WTC11 (cell line): ENCODE measurements at regions not wholly inside any gene's neighbourhood (a gene's known extent, or its start where the extent isn't known, plus 50 kb on each side); places are given as distances from the start of the nearest gene placed in this dataset.

Experiments used
- AFF4 ChIP-seq: sonication (generic); formaldehyde crosslinking; IDR thresholded peaks from 2 replicates; pipeline ENCODE4 v1.8.1; 2023; ENCODE audit warnings: mild to moderate bottlenecking, missing genetic modification reagents, borderline replicate concordance
- ATF2 ChIP-seq: sonication (generic); formaldehyde crosslinking; IDR thresholded peaks from 2 replicates; pipeline ENCODE4 v1.8.1; 2022; ENCODE audit warnings: low read depth, missing genetic modification reagents, borderline replicate concordance
- CTCF ChIP-seq: fragments of 200-600 bp; IDR thresholded peaks from 2 replicates; pipeline ENCODE4 v1.8.0; 2022; ENCODE audit warnings: antibody characterized with exemption
- ELF4 ChIP-seq: sonication (generic); formaldehyde crosslinking; IDR thresholded peaks from 2 replicates; pipeline ENCODE4 v1.8.1; 2022; ENCODE audit warnings: low read depth, mild to moderate bottlenecking, moderate library complexity, missing genetic modification reagents
- HMGXB4 ChIP-seq: sonication (generic); formaldehyde crosslinking; IDR thresholded peaks from 2 replicates; pipeline ENCODE4 v1.8.1; 2023; ENCODE audit warnings: mild to moderate bottlenecking, moderate library complexity, missing genetic modification reagents
- NFE2L1 ChIP-seq: sonication (generic); formaldehyde crosslinking; IDR thresholded peaks from 2 replicates; pipeline ENCODE4 v1.8.1; 2023; ENCODE audit warnings: missing genetic modification reagents
- NR2C2 ChIP-seq: sonication (generic); formaldehyde crosslinking; IDR thresholded peaks from 2 replicates; pipeline ENCODE4 v1.8.0; 2022; ENCODE audit warnings: mild to moderate bottlenecking, missing genetic modification reagents
- ZSCAN18 ChIP-seq: fragments of 250-450 bp; sonication (Bioruptor Pico); IDR thresholded peaks from 2 replicates; pipeline ENCODE4 v2.1.2; 2022; ENCODE audit warnings: mild to moderate bottlenecking, moderate library complexity

- TF ChIP-seq NFE2L1 (CRISPR knock-in tag) (no peak), AFF4 (CRISPR knock-in tag) (no peak), CTCF (no peak), NR2C2 (CRISPR knock-in tag) (no peak), ELF4 (CRISPR knock-in tag) (no peak), ZSCAN18 (CRISPR knock-in tag) (no peak), HMGXB4 (no peak), ATF2 (CRISPR knock-in tag) (no peak)
Observed at GRCh38 chr14:48107646-48108045, 432.2 kb upstream of the MDGA2 start.
